ENCODE measurements at regions not wholly inside any gene's neighbourhood (a gene's known extent, or its start where the extent isn't known, plus 50 kb on each side); places are given as distances from the start of the nearest gene placed in this dataset.

GRCh38 chr1:43083375-43083891, 88.7 kb downstream of the EBNA1BP2 start:
- no peak for DNase-seq
- no peak for TF ChIP-seq CTCF (IDR thresholded peaks at IDR 0.05; ENCODE audit: partially characterized antibody, unreplicated experiment)
- Mint-ChIP-seq H3K27me3 (ENCODE audit: unreplicated experiment) (peaks cover 2% of the 10 kb centered on the region), H3K4me3 (ENCODE audit: unreplicated experiment) (no peak overlapping the region), H3K9me3 (ENCODE audit: unreplicated experiment) (no peaks in the 10 kb centered on the region), H3K36me3 (ENCODE audit: unreplicated experiment) (no peaks in the 10 kb centered on the region), H3K27ac (ENCODE audit: unreplicated experiment) (no peak overlapping the region), H3K4me1 (ENCODE audit: low read depth, unreplicated experiment) (no peaks in the 10 kb centered on the region)

GRCh38 chr1:43082740-43083139, 89.3 kb downstream of the EBNA1BP2 start:
- Mint-ChIP-seq H3K27me3 (ENCODE audit: unreplicated experiment) (no peaks in the 10 kb centered on the region), H3K27ac (ENCODE audit: unreplicated experiment) (no peak overlapping the region), H3K36me3 (ENCODE audit: unreplicated experiment) (no peaks in the 10 kb centered on the region), H3K9me3 (ENCODE audit: unreplicated experiment) (no peaks in the 10 kb centered on the region), H3K4me1 (ENCODE audit: low read depth, unreplicated experiment) (no peaks in the 10 kb centered on the region), H3K4me3 (ENCODE audit: unreplicated experiment) (no peak overlapping the region)
- TF ChIP-seq CTCF (IDR thresholded peaks at IDR 0.05; ENCODE audit: partially characterized antibody, unreplicated experiment) = no peak
- DNase-seq = no peak

- no peak for DNase-seq
- H3K4me3 Mint-ChIP-seq (ENCODE audit: unreplicated experiment) = no peak overlapping the region
Measured at GRCh38 chr1:43077273-43077672, 94.8 kb downstream of the EBNA1BP2 start.

GRCh38 chr1:43074709-43075108, 97.4 kb downstream of the EBNA1BP2 start:
- no peaks in the 10 kb centered on the region for H3K36me3 Mint-ChIP-seq (ENCODE audit: unreplicated experiment)

More at GRCh38 chr1:43077273-43077672, 94.8 kb downstream of the EBNA1BP2 start:
- Mint-ChIP-seq H3K4me1 (ENCODE audit: low read depth, unreplicated experiment) (no peaks in the 10 kb centered on the region), H3K27me3 (ENCODE audit: unreplicated experiment) (peaks cover 3% of the 10 kb centered on the region), H3K27ac (ENCODE audit: unreplicated experiment) (no peak overlapping the region), H3K9me3 (ENCODE audit: unreplicated experiment) (no peaks in the 10 kb centered on the region), H3K36me3 (ENCODE audit: unreplicated experiment) (no peaks in the 10 kb centered on the region)
- TF ChIP-seq CTCF (IDR thresholded peaks at IDR 0.05; ENCODE audit: partially characterized antibody, unreplicated experiment) = no peak

GRCh38 chr1:43074244-43074643, 97.8 kb downstream of the EBNA1BP2 start:
- Mint-ChIP-seq H3K27me3 (ENCODE audit: unreplicated experiment) (peaks cover 3% of the 10 kb centered on the region), H3K4me3 (ENCODE audit: unreplicated experiment) (no peak overlapping the region), H3K4me1 (ENCODE audit: low read depth, unreplicated experiment) (no peaks in the 10 kb centered on the region), H3K9me3 (ENCODE audit: unreplicated experiment) (no peaks in the 10 kb centered on the region), H3K27ac (ENCODE audit: unreplicated experiment) (no peak overlapping the region), H3K36me3 (ENCODE audit: unreplicated experiment) (no peaks in the 10 kb centered on the region)
- DNase-seq = no peak
- TF ChIP-seq CTCF (IDR thresholded peaks at IDR 0.05; ENCODE audit: partially characterized antibody, unreplicated experiment) = no peak

More at GRCh38 chr1:43074709-43075108, 97.4 kb downstream of the EBNA1BP2 start:
- H3K4me1 Mint-ChIP-seq (ENCODE audit: low read depth, unreplicated experiment) = no peaks in the 10 kb centered on the region
- H3K4me3 Mint-ChIP-seq (ENCODE audit: unreplicated experiment) = no peak overlapping the region
- no peak for DNase-seq
- TF ChIP-seq CTCF (IDR thresholded peaks at IDR 0.05; ENCODE audit: partially characterized antibody, unreplicated experiment) = no peak
- peaks cover 3% of the 10 kb centered on the region for H3K27me3 Mint-ChIP-seq (ENCODE audit: unreplicated experiment)
- no peak overlapping the region for H3K27ac Mint-ChIP-seq (ENCODE audit: unreplicated experiment)
- H3K9me3 Mint-ChIP-seq (ENCODE audit: unreplicated experiment) = no peaks in the 10 kb centered on the region

Measured in glutamatergic neuron (in vitro differentiated cells).